Gastroesophageal sphincter (tissue), 3 donors: ENCODE measurements at regions not wholly inside any gene's neighbourhood (a gene's known extent, or its start where the extent isn't known, plus 50 kb on each side); places are given as distances from the start of the nearest gene placed in this dataset.

Experiments
- POLR2A ChIP-seq, 2 donors: fragments of 450-650 bp; IDR thresholded peaks; one replicate each; pipeline ENCODE4 v1.6.1; 2017; ENCODE audit warnings: antibody characterized with exemption in 2 of 2, mild to moderate bottlenecking in 2 of 2, moderate library complexity in 1 of 2
- TF ChIP-seq, protein P1 (sequence below), 4 experiments: fragments of 200-600 bp in 2 of 4; fragments of 450-650 bp in 2 of 4; sonication (generic) in 1 of 4; IDR thresholded peaks; one replicate each; pipeline ENCODE4 v1.5.1; 2017 to 2019; ENCODE audit warnings: antibody characterized with exemption in 4 of 4, mild to moderate bottlenecking in 2 of 4, moderate library complexity in 2 of 4

GRCh38 chr12:18823461-18823860, 85.5 kb downstream of the CAPZA3 start:
- TF ChIP-seq, protein P1, sequence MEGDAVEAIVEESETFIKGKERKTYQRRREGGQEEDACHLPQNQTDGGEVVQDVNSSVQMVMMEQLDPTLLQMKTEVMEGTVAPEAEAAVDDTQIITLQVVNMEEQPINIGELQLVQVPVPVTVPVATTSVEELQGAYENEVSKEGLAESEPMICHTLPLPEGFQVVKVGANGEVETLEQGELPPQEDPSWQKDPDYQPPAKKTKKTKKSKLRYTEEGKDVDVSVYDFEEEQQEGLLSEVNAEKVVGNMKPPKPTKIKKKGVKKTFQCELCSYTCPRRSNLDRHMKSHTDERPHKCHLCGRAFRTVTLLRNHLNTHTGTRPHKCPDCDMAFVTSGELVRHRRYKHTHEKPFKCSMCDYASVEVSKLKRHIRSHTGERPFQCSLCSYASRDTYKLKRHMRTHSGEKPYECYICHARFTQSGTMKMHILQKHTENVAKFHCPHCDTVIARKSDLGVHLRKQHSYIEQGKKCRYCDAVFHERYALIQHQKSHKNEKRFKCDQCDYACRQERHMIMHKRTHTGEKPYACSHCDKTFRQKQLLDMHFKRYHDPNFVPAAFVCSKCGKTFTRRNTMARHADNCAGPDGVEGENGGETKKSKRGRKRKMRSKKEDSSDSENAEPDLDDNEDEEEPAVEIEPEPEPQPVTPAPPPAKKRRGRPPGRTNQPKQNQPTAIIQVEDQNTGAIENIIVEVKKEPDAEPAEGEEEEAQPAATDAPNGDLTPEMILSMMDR (IDR thresholded peaks at IDR 0.05), result no peak
- TF ChIP-seq POLR2A (IDR thresholded peaks at IDR 0.05), result no peak
